Ectodermal cell (in vitro differentiated cells): ENCODE measurements at regions not wholly inside any gene's neighbourhood (a gene's known extent, or its start where the extent isn't known, plus 50 kb on each side); places are given as distances from the start of the nearest gene placed in this dataset.

Experiments
- H3K27ac ChIP-seq: 2 replicates; pipeline ENCODE4 v1.7.0; 2013; ENCODE audit warnings: mild to moderate bottlenecking, low read depth, low read length; ENCODE audit not compliant: insufficient read depth, poor library complexity, severe bottlenecking
- H3K27me3 ChIP-seq: 2 replicates; pipeline ENCODE4 v1.7.0; 2013; ENCODE audit warnings: mild to moderate bottlenecking, low read length; ENCODE audit not compliant: insufficient read depth, control insufficient read depth, poor library complexity, severe bottlenecking
- H3K36me3 ChIP-seq: one replicate; pipeline ENCODE4 v1.7.0; 2013; ENCODE audit warnings: low read length; ENCODE audit not compliant: control insufficient read depth, insufficient read depth
- H3K4me1 ChIP-seq: one replicate; pipeline ENCODE4 v1.7.0; 2013; ENCODE audit warnings: low read length; ENCODE audit not compliant: control insufficient read depth, insufficient read depth
- H3K4me3 ChIP-seq: 2 replicates; pipeline ENCODE4 v1.7.0; 2013; ENCODE audit warnings: low read depth, low read length, control low read depth; ENCODE audit not compliant: insufficient read depth
- H3K9me3 ChIP-seq: 2 replicates; pipeline ENCODE4 v1.7.0; 2013; ENCODE audit warnings: mild to moderate bottlenecking, low read length, moderate library complexity; ENCODE audit not compliant: control insufficient read depth
- WGBS, 2 experiments: methylation state at CpG; one replicate each; pipeline ENCODE4 v1.1.7; 2013; ENCODE audit warnings: missing lambda C conversion rate in 2 of 2; 5-methylcytosine and 5-hydroxymethylcytosine counted together

- no peaks in the 10 kb centered on the region for H3K9me3 ChIP-seq
- H3K36me3 ChIP-seq, result no peaks in the 10 kb centered on the region
- no peak overlapping the region for H3K4me3 ChIP-seq
- H3K27ac ChIP-seq, result no peak overlapping the region
- no peaks in the 10 kb centered on the region for H3K4me1 ChIP-seq
- H3K27me3 ChIP-seq, result no peaks in the 10 kb centered on the region
- 69 to 82% methylated on average over 1 to 2 of the region's 2 CpGs for WGBS, 2 experiments
These were observed 128.0 kb downstream of the BARX2 start for GRCh38 chr11:129503646-129504045.

DNA sequence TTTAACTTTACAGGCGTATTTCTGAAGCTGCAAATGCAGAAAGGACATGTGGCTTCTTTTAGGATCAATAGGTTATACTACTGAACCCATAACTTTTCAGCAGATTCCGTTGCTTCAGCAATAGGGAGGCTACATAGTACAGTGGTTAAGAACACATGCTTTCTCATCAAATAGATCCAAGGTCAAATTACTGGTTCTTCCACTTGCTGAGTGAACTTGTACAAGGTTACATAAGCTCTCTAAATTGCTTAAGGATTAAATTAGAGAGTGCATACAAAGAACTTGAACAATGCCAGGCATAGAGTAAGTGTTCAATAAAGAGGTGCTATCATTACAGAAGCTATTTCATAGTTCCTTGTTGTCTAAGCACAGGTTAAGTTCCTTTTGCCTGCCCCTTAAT lies 129.6 kb downstream of the BARX2 start:
- Histone ChIP-seq H3K27me3 (no peaks in the 10 kb centered on the region), H3K4me1 (no peaks in the 10 kb centered on the region), H3K9me3 (no peaks in the 10 kb centered on the region), H3K36me3 (no peaks in the 10 kb centered on the region), H3K4me3 (no peak overlapping the region), H3K27ac (no peak overlapping the region)
- WGBS, 2 experiments, result 91 to 96% methylated on average over 2 of the region's 2 CpGs

- no peaks in the 10 kb centered on the region for H3K4me1 ChIP-seq
- no peaks in the 10 kb centered on the region for H3K9me3 ChIP-seq
- WGBS, 2 experiments, result 89 to 100% methylated on average over 3 to 4 of the region's 4 CpGs
- H3K36me3 ChIP-seq, result no peaks in the 10 kb centered on the region
- H3K4me3 ChIP-seq, result no peak overlapping the region
- no peak overlapping the region for H3K27ac ChIP-seq
- no peaks in the 10 kb centered on the region for H3K27me3 ChIP-seq
These were observed 132.5 kb downstream of the BARX2 start for GRCh38 chr11:129508163-129508562.

GRCh38 chr11:129528296-129528695 lies 152.6 kb downstream of the BARX2 start:
- Histone ChIP-seq H3K9me3 (no peaks in the 10 kb centered on the region), H3K4me1 (no peaks in the 10 kb centered on the region), H3K36me3 (no peaks in the 10 kb centered on the region), H3K27ac (no peak overlapping the region), H3K4me3 (no peak overlapping the region), H3K27me3 (no peaks in the 10 kb centered on the region)
- 93 to 95% methylated on average over 2 of the region's 2 CpGs for WGBS, 2 experiments

DNA sequence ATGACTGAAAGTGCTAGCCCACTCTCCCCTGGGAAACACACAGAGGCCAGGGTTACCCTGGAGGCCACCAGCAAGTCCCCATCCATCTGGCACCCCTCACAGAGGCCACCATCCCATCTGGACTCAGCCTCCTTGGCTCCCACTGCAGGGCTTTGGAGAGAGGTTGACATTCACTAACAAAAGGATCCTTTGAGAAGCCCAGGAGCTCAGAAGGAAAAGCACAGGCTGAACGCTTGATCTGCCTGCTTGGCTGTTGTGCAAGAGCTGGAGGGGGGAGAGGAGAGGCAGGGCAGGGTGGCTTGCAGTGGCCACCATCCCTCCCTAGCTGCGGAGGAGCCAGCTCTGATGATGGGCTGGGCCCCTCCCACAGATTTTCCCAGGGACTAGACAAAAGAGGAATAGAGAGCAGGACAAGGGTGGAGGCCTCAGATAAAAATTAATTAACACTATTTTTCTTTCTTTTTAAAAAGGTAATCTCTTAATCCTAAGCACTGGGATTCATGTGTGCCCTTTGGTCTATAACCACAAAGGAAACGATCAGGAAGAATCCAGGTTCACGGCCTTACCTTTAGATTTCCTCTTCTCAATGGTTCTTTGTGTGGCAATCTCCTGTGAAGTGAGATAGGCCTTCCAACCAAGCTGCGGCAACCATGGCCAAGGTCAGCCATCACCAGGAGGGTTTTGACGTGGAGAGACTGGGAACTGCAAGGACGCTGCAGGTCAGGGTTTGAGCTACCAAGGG lies 154.7 kb downstream of the BARX2 start:
- H3K4me1 ChIP-seq, result no peaks in the 10 kb centered on the region
- 83 to 84% methylated on average over 7 of the region's 7 CpGs for WGBS, 2 experiments
- no peaks in the 10 kb centered on the region for H3K9me3 ChIP-seq
- H3K27me3 ChIP-seq, result no peaks in the 10 kb centered on the region
- H3K4me3 ChIP-seq, result no peak overlapping the region
- H3K27ac ChIP-seq, result no peak overlapping the region
- no peaks in the 10 kb centered on the region for H3K36me3 ChIP-seq

GRCh38 chr11:129533395-129533794 lies 157.7 kb downstream of the BARX2 start:
- H3K36me3 ChIP-seq, result no peaks in the 10 kb centered on the region
- no peak overlapping the region for H3K27ac ChIP-seq
- no peak overlapping the region for H3K4me3 ChIP-seq
- no peaks in the 10 kb centered on the region for H3K9me3 ChIP-seq
- no peaks in the 10 kb centered on the region for H3K27me3 ChIP-seq
- H3K4me1 ChIP-seq, result no peaks in the 10 kb centered on the region

DNA sequence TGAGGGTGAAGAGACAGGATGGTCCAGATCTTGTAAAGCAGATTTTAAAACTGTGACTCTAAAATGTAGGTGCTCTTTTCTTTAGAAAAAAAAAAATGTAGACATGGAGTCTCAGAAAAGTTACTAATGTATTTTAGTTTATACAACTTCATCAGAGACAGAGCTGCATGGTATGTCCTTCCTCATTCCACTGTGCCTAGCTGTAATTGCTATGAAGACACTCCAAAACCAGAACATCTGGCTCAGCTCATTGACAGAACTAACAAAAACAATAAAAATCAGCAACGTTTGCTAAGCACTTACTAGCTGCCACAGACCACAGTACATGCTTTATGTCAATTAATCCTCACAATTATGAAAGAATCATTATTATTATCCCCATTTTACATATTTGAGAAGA lies 160.7 kb downstream of the BARX2 start:
- no peaks in the 10 kb centered on the region for H3K27me3 ChIP-seq
- no peaks in the 10 kb centered on the region for H3K9me3 ChIP-seq
- no peak overlapping the region for H3K27ac ChIP-seq
- 90 to 95% methylated on average over 1 of the region's 1 CpG for WGBS, 2 experiments
- no peaks in the 10 kb centered on the region for H3K4me1 ChIP-seq
- H3K36me3 ChIP-seq, result no peaks in the 10 kb centered on the region
- H3K4me3 ChIP-seq, result no peak overlapping the region

GRCh38 chr11:129538323-129538722 lies 162.7 kb downstream of the BARX2 start:
- no peak overlapping the region for H3K27ac ChIP-seq
- no peaks in the 10 kb centered on the region for H3K9me3 ChIP-seq
- no peak overlapping the region for H3K4me3 ChIP-seq
- WGBS, 2 experiments, result 92 to 98% methylated on average over 2 of the region's 2 CpGs
- no peaks in the 10 kb centered on the region for H3K36me3 ChIP-seq
- no peaks in the 10 kb centered on the region for H3K4me1 ChIP-seq
- H3K27me3 ChIP-seq, result no peaks in the 10 kb centered on the region

- Histone ChIP-seq H3K4me3 (no peak overlapping the region), H3K27me3 (no peaks in the 10 kb centered on the region), H3K9me3 (no peaks in the 10 kb centered on the region), H3K4me1 (no peaks in the 10 kb centered on the region), H3K27ac (no peak overlapping the region), H3K36me3 (no peaks in the 10 kb centered on the region)
- 73 to 88% methylated on average over 2 to 3 of the region's 3 CpGs for WGBS, 2 experiments
These were observed 168.1 kb downstream of the BARX2 start for GRCh38 chr11:129543515-129544290.

DNA sequence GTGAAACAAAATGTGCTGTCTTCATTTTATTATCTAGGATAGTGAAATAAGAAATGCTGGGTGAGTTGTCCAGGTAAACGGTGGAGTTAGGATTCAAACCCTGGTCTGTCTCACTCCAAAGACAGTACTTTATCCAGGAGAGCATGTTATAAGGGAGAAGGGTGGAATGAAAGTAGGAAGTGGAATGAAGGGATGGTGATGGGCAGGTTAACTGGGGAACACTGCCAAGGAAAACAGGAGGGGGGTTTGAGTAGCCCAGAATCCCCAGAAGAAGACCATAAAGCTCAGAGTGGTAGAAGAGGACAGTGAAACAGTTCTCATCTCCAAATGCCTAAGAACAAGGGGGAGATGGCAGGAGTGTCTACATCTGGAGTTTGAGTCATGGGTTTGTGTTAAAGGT lies 169.0 kb downstream of the BARX2 start:
- Histone ChIP-seq H3K27ac (no peak overlapping the region), H3K4me1 (no peaks in the 10 kb centered on the region), H3K4me3 (no peak overlapping the region), H3K36me3 (no peaks in the 10 kb centered on the region), H3K9me3 (no peaks in the 10 kb centered on the region), H3K27me3 (no peaks in the 10 kb centered on the region)
- 89 to 100% methylated on average over 1 of the region's 1 CpG for WGBS, 2 experiments
